ENCODE measurements at regions not wholly inside any gene's neighbourhood (a gene's known extent, or its start where the extent isn't known, plus 50 kb on each side); places are given as distances from the start of the nearest gene placed in this dataset.

- Histone ChIP-seq H3K4me3 (ENCODE audit: low read length in 3 of 3) (no peak overlapping the region), H3K36me3 (ENCODE audit: control insufficient read depth in 3 of 3, insufficient read depth in 3 of 3, low read length in 3 of 3) (no peaks in the 10 kb centered on the region), H3K27me3 (ENCODE audit: control insufficient read depth in 3 of 3, insufficient read depth in 3 of 3, low read length in 3 of 3) (no peaks in the 10 kb centered on the region), H3K4me1 (ENCODE audit: control insufficient read depth in 3 of 3, insufficient read depth in 3 of 3, low read length in 3 of 3) (peaks cover 0 to under 1% (median under 1%) of the 10 kb centered on the region in 3 donors), H3K27ac (ENCODE audit: low read depth, low read length) (no peak overlapping the region), H3K9ac (ENCODE audit: low read depth in 1 of 3, low read length in 3 of 3) (no peak overlapping the region), H3K9me3 (ENCODE audit: control insufficient read depth in 3 of 3, low read length in 3 of 3) (no peaks in the 10 kb centered on the region)
Observed at GRCh38 chr21:28828021-28828420, 164.7 kb downstream of the LTN1 start.

GRCh38 chr21:28827422-28827821 lies 165.3 kb downstream of the LTN1 start:
- Histone ChIP-seq H3K4me3 (ENCODE audit: low read length in 3 of 3) (no peak overlapping the region), H3K9ac (ENCODE audit: low read depth in 1 of 3, low read length in 3 of 3) (no peak overlapping the region), H3K36me3 (ENCODE audit: control insufficient read depth in 3 of 3, insufficient read depth in 3 of 3, low read length in 3 of 3) (no peaks in the 10 kb centered on the region), H3K27me3 (ENCODE audit: control insufficient read depth in 3 of 3, insufficient read depth in 3 of 3, low read length in 3 of 3) (no peaks in the 10 kb centered on the region), H3K27ac (ENCODE audit: low read depth, low read length) (no peak overlapping the region), H3K4me1 (ENCODE audit: control insufficient read depth in 3 of 3, insufficient read depth in 3 of 3, low read length in 3 of 3) (peaks cover 2 to 6% (median 3%) of the 10 kb centered on the region in 3 donors), H3K9me3 (ENCODE audit: control insufficient read depth in 3 of 3, low read length in 3 of 3) (no peaks in the 10 kb centered on the region)

GRCh38 chr21:28826569-28826968 lies 166.1 kb downstream of the LTN1 start:
- H3K9me3 ChIP-seq (ENCODE audit: control insufficient read depth in 3 of 3, low read length in 3 of 3) = no peaks in the 10 kb centered on the region

GRCh38 chr21:28826021-28826420 lies 166.7 kb downstream of the LTN1 start:
- no peak overlapping the region for H3K9ac ChIP-seq (ENCODE audit: low read depth in 1 of 3, low read length in 3 of 3)
- no peak overlapping the region for H3K27ac ChIP-seq (ENCODE audit: low read depth, low read length)
- H3K4me1 ChIP-seq (ENCODE audit: control insufficient read depth in 3 of 3, insufficient read depth in 3 of 3, low read length in 3 of 3) = peaks cover 2 to 7% (median 3%) of the 10 kb centered on the region in 3 donors
- no peaks in the 10 kb centered on the region for H3K36me3 ChIP-seq (ENCODE audit: control insufficient read depth in 3 of 3, insufficient read depth in 3 of 3, low read length in 3 of 3)
- no peak overlapping the region for H3K4me3 ChIP-seq (ENCODE audit: low read length in 3 of 3)
- H3K9me3 ChIP-seq (ENCODE audit: control insufficient read depth in 3 of 3, low read length in 3 of 3) = no peaks in the 10 kb centered on the region
- no peaks in the 10 kb centered on the region for H3K27me3 ChIP-seq (ENCODE audit: control insufficient read depth in 3 of 3, insufficient read depth in 3 of 3, low read length in 3 of 3)

More at GRCh38 chr21:28826569-28826968, 166.1 kb downstream of the LTN1 start:
- H3K9ac ChIP-seq (ENCODE audit: low read depth in 1 of 3, low read length in 3 of 3) = no peak overlapping the region
- H3K36me3 ChIP-seq (ENCODE audit: control insufficient read depth in 3 of 3, insufficient read depth in 3 of 3, low read length in 3 of 3) = no peaks in the 10 kb centered on the region
- H3K4me3 ChIP-seq (ENCODE audit: low read length in 3 of 3) = no peak overlapping the region
- peaks cover 2 to 7% (median 3%) of the 10 kb centered on the region in 3 donors for H3K4me1 ChIP-seq (ENCODE audit: control insufficient read depth in 3 of 3, insufficient read depth in 3 of 3, low read length in 3 of 3)
- no peaks in the 10 kb centered on the region for H3K27me3 ChIP-seq (ENCODE audit: control insufficient read depth in 3 of 3, insufficient read depth in 3 of 3, low read length in 3 of 3)
- no peak overlapping the region for H3K27ac ChIP-seq (ENCODE audit: low read depth, low read length)

- Histone ChIP-seq H3K4me1 (ENCODE audit: control insufficient read depth in 3 of 3, insufficient read depth in 3 of 3, low read length in 3 of 3) (peaks cover 2 to 7% (median 3%) of the 10 kb centered on the region in 3 donors), H3K36me3 (ENCODE audit: control insufficient read depth in 3 of 3, insufficient read depth in 3 of 3, low read length in 3 of 3) (no peaks in the 10 kb centered on the region), H3K9ac (ENCODE audit: low read depth in 1 of 3, low read length in 3 of 3) (no peak overlapping the region), H3K27me3 (ENCODE audit: control insufficient read depth in 3 of 3, insufficient read depth in 3 of 3, low read length in 3 of 3) (no peaks in the 10 kb centered on the region), H3K27ac (ENCODE audit: low read depth, low read length) (no peak overlapping the region), H3K9me3 (ENCODE audit: control insufficient read depth in 3 of 3, low read length in 3 of 3) (no peaks in the 10 kb centered on the region), H3K4me3 (ENCODE audit: low read length in 3 of 3) (no peak overlapping the region)
Observed at GRCh38 chr21:28823429-28823828, 169.2 kb downstream of the LTN1 start.

- H3K4me3 ChIP-seq (ENCODE audit: low read length in 3 of 3) = no peak overlapping the region
- H3K9me3 ChIP-seq (ENCODE audit: control insufficient read depth in 3 of 3, low read length in 3 of 3) = no peaks in the 10 kb centered on the region
- H3K36me3 ChIP-seq (ENCODE audit: control insufficient read depth in 3 of 3, insufficient read depth in 3 of 3, low read length in 3 of 3) = no peaks in the 10 kb centered on the region
- H3K27me3 ChIP-seq (ENCODE audit: control insufficient read depth in 3 of 3, insufficient read depth in 3 of 3, low read length in 3 of 3) = no peaks in the 10 kb centered on the region
- H3K4me1 ChIP-seq (ENCODE audit: control insufficient read depth in 3 of 3, insufficient read depth in 3 of 3, low read length in 3 of 3) = peaks cover 2 to 7% (median 3%) of the 10 kb centered on the region in 3 donors
- no peak overlapping the region for H3K9ac ChIP-seq (ENCODE audit: low read depth in 1 of 3, low read length in 3 of 3)
- no peak overlapping the region for H3K27ac ChIP-seq (ENCODE audit: low read depth, low read length)
Observed at GRCh38 chr21:28822486-28823335, 170.0 kb downstream of the LTN1 start.

GRCh38 chr21:28822123-28822399 lies 170.6 kb downstream of the LTN1 start:
- no peaks in the 10 kb centered on the region for H3K36me3 ChIP-seq (ENCODE audit: control insufficient read depth in 3 of 3, insufficient read depth in 3 of 3, low read length in 3 of 3)
- no peak overlapping the region for H3K4me3 ChIP-seq (ENCODE audit: low read length in 3 of 3)
- H3K9ac ChIP-seq (ENCODE audit: low read depth in 1 of 3, low read length in 3 of 3) = no peak overlapping the region
- H3K4me1 ChIP-seq (ENCODE audit: control insufficient read depth in 3 of 3, insufficient read depth in 3 of 3, low read length in 3 of 3) = peaks cover 2 to 7% (median 3%) of the 10 kb centered on the region in 3 donors
- H3K27me3 ChIP-seq (ENCODE audit: control insufficient read depth in 3 of 3, insufficient read depth in 3 of 3, low read length in 3 of 3) = no peaks in the 10 kb centered on the region
- H3K27ac ChIP-seq (ENCODE audit: low read depth, low read length) = no peak overlapping the region
- no peaks in the 10 kb centered on the region for H3K9me3 ChIP-seq (ENCODE audit: control insufficient read depth in 3 of 3, low read length in 3 of 3)

GRCh38 chr21:28821276-28822122 lies 171.2 kb downstream of the LTN1 start:
- H3K9me3 ChIP-seq (ENCODE audit: control insufficient read depth in 3 of 3, low read length in 3 of 3) = no peaks in the 10 kb centered on the region
- no peaks in the 10 kb centered on the region for H3K27me3 ChIP-seq (ENCODE audit: control insufficient read depth in 3 of 3, insufficient read depth in 3 of 3, low read length in 3 of 3)
- no peak overlapping the region for H3K27ac ChIP-seq (ENCODE audit: low read depth, low read length)
- H3K9ac ChIP-seq (ENCODE audit: low read depth in 1 of 3, low read length in 3 of 3) = no peak overlapping the region
- no peak overlapping the region for H3K4me3 ChIP-seq (ENCODE audit: low read length in 3 of 3)
- H3K36me3 ChIP-seq (ENCODE audit: control insufficient read depth in 3 of 3, insufficient read depth in 3 of 3, low read length in 3 of 3) = no peaks in the 10 kb centered on the region
- peaks cover 2 to 7% (median 3%) of the 10 kb centered on the region in 3 donors for H3K4me1 ChIP-seq (ENCODE audit: control insufficient read depth in 3 of 3, insufficient read depth in 3 of 3, low read length in 3 of 3)

GRCh38 chr21:28818663-28819278 lies 173.9 kb downstream of the LTN1 start:
- no peak overlapping the region for H3K27ac ChIP-seq (ENCODE audit: low read depth, low read length)
- peaks cover 2 to 7% (median 3%) of the 10 kb centered on the region in 3 donors for H3K4me1 ChIP-seq (ENCODE audit: control insufficient read depth in 3 of 3, insufficient read depth in 3 of 3, low read length in 3 of 3)
- H3K4me3 ChIP-seq (ENCODE audit: low read length in 3 of 3) = no peak overlapping the region
- no peak overlapping the region for H3K9ac ChIP-seq (ENCODE audit: low read depth in 1 of 3, low read length in 3 of 3)
- H3K36me3 ChIP-seq (ENCODE audit: control insufficient read depth in 3 of 3, insufficient read depth in 3 of 3, low read length in 3 of 3) = no peaks in the 10 kb centered on the region
- H3K27me3 ChIP-seq (ENCODE audit: control insufficient read depth in 3 of 3, insufficient read depth in 3 of 3, low read length in 3 of 3) = no peaks in the 10 kb centered on the region
- H3K9me3 ChIP-seq (ENCODE audit: control insufficient read depth in 3 of 3, low read length in 3 of 3) = no peaks in the 10 kb centered on the region

GRCh38 chr21:28817871-28818270 lies 174.8 kb downstream of the LTN1 start:
- Histone ChIP-seq H3K36me3 (ENCODE audit: control insufficient read depth in 3 of 3, insufficient read depth in 3 of 3, low read length in 3 of 3) (no peaks in the 10 kb centered on the region), H3K9me3 (ENCODE audit: control insufficient read depth in 3 of 3, low read length in 3 of 3) (no peaks in the 10 kb centered on the region), H3K4me3 (ENCODE audit: low read length in 3 of 3) (no peak overlapping the region), H3K27me3 (ENCODE audit: control insufficient read depth in 3 of 3, insufficient read depth in 3 of 3, low read length in 3 of 3) (no peaks in the 10 kb centered on the region), H3K9ac (ENCODE audit: low read depth in 1 of 3, low read length in 3 of 3) (no peak overlapping the region), H3K4me1 (ENCODE audit: control insufficient read depth in 3 of 3, insufficient read depth in 3 of 3, low read length in 3 of 3) (peaks cover 1 to 5% (median 2%) of the 10 kb centered on the region in 3 donors), H3K27ac (ENCODE audit: low read depth, low read length) (no peak overlapping the region)

Data from skeletal muscle tissue (tissue), 3 donors.